HG02588 (cell line): ENCODE measurements at regions not wholly inside any gene's neighbourhood (a gene's known extent, or its start where the extent isn't known, plus 50 kb on each side); places are given as distances from the start of the nearest gene placed in this dataset.

ENCODE experiments used
- ATAC-seq: cut with Tn5 transposase; IDR thresholded peaks from one replicate; pipeline ENCODE4 v1.9.1; 2021; ENCODE audit warnings: mild to moderate bottlenecking, moderate library complexity; ENCODE audit not compliant: unreplicated experiment

DNA sequence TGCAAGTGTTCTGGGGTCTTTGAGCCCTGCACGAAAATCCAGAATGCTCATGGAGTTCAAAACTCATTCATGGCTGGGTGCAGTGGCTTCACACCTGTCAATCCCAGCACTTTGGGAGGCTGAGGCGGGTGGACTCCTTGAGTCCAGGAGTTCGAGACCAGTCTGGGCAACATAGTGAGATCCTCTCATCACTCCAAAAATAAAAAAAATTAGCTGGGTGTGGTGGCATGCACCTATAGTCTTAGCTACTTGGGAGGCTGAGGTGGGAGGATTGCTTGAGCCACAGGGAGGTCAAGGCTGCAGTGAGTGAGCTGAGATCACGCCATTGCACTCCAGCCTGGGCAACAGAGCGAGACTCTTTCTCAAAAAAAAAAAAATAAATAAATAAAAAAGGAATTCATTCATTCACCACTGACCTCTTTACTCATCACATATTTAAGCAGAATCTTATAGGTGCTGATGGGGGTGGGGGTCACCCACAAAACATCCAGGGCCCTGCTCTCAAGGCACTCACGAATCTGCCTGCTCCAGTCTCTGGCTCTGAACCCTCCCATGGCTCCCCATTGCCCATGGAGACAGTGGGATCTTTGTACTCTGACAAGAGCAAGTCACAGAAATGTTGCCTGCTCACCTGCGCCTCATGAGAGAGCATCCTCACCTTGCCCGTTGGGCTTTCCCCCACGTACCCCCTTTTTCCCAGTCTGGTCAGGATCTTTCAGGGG lies 76.7 kb upstream of the IER5L start:
- no peak for ATAC-seq

DNA sequence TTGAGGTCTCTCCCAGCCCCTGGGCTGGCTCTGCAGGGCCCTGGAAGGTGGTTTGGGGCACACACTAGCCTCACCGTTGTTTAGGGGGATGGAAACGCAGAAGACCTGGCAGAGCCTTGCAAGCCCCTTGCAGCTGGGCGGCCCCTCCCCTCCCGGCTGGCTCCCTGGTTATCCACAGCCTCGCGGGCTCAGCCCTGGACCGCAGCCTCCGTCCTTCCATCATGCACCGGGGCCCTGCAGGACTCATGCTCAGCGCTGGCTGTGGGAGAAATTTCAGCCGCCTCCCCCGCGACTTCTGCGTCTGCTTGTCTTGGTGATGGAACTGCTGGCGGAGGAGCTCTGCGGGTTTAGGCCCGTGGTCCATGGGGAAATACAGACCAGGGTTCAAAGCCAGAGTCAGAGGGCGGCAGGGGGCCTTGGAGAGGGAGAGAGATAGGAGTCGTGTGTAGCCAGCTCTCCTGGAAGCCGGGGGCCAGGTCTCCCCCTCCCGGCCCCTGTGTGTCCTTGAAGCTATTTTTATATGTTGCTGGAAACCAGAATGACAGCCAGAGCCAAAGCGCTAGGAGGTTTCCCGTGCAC lies 75.8 kb upstream of the IER5L start:
- no peak for ATAC-seq

DNA sequence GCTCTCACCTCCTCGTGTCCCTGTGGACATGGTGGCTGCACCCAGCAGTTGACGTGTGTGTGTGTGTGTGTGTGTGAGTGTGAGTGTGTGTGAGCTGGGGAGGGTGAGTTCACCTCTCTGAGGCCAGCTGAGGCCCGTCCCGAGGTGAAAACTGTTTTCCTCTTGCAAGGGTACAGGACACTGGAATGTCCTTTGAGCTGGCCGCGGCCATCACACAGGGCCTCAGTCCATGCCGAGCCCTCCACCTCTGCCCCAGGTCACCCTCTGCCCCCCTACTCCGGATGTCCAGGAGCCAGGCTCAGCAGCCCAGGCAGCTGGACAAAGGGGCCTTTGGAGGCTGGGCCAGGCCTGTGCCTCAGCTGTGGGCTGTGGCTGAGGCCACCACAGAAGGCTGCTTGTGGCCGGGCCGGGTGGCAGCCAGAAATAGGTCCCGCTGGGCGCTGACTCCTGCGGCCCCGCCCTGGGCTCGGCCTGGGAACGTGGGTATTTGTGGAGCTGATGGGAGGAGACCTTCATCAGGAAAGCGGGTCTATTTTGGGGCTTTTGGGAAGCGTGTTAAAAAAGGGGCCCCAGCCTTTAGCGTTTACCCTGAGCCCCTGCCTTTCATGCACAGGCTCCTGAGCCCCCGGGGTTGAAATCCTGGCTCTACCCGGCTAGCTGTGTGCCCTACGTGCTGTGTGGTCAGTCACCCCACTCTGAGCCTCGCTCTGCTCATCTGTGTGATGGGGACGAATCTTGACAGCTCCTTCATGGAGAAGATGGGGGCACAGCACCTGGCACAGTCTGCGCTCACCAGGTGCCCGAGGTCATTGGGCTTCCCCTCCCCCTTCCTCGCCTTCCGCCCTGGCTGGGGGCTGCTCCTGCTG lies 75.1 kb upstream of the IER5L start:
- ATAC-seq, result no peak

DNA sequence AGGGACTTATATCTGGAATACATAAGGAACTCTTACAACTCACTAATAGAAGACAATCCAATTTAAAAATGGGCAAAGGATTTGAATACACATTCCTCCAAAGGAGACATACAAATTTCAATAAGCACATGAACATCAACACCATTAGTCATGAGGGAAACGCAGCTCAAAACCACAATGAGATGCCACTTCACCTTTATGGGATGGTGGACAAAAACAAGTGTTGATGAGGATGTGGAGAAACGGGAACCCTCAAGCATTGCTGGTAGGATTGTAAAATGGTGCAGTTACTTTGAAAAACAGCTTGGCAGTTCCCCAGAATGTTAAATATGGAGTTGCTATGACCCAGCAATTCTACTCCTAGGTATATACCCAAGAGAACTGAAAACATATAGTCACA lies 72.7 kb upstream of the IER5L start:
- ATAC-seq, result no peak

DNA sequence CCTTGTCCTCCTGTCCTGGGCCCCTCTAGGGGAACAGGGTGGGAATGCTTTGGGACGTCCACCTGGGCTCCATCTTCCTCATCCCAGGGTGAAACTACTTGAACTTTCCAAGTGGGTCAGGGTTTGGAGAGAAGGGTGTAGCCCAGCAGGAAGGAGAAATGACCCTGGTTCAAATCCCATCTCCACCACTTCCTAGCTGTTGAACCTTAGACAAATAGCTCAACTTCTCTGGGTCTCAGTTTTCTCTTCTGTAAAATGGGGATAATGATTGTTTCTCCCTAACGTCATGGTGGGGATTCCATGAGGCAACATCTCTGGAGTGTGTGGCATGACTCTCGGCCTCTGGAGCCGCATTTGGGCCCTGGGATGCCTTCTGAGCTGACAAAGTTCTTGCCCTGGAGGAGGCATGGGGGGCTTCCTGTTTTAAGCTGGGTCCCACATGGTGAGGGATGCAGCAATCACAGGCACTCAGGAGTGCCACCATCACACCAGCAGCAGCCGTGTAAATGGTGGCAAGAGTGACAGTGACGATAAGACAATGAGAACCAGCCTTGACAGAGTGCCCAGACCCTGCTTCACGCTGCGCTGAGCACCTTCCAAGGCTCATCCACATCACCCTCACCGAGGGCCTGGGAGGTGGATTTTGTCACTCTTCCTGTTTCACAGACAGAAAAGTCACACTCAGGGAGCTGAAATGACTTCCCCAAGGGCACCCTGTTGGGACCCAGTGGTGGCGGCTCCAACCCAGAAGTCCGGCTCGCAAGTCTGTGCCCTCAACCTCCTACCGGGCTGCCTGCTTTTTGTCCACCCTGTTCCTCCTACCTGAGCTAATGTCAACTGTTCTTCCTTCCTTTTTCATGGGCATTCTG lies 69.5 kb upstream of the IER5L start:
- no peak for ATAC-seq

DNA sequence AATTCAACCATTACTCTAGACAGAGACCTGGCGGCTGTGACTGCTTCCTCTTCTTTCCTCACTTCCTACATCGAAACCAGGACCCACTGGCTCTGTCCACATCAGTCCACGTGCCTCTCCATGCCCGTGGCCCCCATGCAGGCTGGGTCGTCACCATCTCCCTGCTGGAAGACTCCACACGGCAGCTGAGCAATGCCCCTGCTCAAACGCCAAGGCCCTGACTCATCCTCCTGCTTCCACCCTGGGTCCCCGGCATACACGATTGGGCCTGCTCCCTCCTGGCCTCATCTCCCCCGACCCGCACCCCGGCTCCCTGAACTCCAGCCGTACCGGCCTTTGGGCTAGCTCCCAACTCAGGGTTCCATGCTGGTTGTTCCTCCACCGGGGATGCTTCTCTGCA lies 67.2 kb upstream of the IER5L start:
- no peak for ATAC-seq

DNA sequence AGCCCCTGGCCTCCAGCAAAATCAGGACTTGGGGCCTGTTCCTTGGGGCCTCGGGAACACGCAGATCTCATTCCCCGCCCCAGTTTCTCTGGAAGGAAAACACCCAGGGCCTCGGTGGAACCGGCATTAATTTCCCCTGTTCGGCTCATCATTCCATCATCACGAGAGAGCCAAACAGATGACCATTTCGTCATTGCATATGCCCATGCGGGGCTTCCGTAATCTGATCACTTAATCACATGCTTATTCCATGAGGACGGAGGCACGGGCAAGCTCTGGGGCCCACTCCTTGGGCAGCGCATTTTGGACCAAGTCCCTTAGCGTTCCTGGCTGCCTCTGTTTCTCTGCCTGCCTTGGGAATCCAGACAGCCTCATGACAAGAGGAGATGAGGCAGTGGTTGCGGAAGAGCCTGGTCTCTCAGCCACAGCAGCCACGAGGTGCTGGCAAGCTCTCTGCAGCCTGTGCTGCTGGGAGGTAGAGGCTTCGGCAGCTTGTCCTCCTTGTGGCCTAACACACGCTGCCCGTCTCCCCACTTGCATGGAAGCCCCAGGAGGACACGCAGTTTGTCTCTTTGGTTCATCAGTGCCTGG lies 65.0 kb upstream of the IER5L start:
- no peak for ATAC-seq

DNA sequence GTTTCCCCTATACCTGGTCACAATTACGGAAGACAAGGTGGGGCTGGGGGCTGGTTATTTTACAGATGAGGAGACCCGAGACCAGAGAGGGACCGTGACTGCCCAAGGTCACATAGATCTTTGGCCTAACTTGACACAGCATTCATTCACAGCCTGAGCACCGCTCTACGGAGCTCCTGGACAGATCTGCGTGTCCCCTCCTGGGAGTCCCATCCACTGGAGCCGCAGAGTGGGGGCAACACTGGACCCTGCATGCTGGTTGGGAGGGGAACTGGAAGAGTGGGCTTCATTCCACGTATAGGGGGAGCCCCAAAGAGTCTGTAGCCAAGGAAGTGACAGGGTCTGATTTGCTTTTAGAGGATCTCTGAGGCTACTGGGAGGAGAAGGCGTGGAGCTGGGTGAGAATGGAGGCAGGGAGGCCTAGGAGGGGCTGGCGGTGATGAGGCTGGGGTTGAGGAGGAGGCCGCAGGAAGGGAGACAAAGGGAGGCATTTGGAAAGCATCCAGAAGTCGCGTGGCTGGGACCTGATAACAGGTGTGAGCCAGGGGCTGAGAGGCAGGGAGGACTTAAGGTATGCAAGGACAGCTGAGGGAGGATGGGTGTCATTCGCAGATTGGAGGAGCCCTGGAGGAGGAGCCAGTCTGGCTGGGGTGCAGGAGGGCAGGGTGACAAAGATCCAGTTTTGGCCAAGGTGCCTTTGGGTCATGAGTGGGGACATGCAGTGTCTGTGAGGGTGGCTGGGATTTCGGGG lies 64.3 kb upstream of the IER5L start:
- ATAC-seq, result no peak

DNA sequence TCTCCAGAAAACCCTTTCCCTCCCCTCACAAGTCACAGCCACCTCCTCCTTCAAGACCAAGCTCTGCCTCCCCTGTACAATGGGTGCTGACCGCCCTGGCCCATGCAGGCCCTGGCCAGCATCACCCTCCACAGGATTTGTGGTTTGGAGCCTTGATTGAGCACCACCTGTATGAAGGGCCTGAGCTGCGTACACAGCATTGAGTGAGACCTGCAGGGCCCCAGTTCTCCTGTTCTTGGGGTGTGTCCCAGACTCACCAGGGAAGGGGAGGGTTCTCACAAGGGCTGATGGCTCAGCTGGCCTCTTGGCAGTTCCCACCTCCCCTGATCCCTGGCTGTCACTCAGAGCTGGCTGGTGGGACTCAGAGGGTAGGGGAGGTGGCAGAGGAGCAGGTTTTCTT lies 63.7 kb upstream of the IER5L start:
- no peak for ATAC-seq

DNA sequence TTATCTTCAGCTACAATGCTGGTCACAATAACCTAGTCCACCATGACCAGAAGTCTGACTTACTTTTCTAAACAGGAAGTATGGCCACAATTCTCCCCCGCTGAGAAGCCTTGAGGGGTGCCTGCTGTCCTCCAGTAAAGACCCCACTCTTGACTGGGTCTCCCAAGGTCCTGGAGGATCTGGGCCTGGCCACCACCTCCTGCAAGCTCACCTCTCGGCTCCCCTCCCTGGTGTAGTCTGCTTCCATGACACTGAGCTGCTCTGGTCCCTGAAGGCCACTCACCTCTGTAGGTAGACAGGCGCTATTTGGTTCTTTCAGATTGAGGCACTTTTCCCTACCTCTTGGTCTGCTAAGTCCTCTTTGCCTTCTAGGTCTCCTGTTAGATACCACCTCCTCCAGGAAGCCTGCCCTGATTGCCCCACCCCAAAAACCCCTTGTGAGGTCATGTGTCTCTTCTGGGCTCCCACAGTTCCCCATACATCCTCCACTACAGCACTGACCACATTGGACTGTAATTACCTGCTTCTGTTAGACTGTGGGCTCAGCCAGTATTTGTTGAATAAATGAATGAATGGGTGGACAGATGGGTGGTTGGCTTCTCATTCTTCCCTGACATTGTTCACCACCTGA lies 62.6 kb upstream of the IER5L start:
- ATAC-seq, result no peak

DNA sequence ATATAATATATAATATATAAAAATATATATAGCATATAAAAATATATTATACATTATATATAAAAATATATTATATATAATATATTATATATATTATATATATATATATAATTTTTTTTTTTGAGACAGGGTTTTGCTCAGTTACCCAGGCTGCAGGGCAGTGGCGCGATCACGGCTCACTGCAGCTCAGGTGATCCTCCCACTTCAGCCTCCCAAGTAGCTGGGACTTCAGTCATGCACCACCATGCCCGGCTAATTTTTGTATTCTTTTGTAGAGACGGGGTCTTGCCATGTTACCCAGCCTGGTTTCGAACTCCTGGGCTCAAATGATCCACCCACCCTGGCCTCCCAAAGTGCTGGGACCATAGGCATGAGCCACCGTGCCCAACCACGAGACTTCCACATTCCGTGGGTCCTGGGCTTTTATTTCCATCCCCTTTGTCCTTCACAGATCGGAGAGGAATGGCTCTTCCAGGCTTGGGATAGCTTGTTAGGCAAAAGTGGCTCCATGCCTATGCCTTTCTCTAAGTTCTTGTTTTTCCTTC lies 62.0 kb upstream of the IER5L start:
- ATAC-seq, result no peak

DNA sequence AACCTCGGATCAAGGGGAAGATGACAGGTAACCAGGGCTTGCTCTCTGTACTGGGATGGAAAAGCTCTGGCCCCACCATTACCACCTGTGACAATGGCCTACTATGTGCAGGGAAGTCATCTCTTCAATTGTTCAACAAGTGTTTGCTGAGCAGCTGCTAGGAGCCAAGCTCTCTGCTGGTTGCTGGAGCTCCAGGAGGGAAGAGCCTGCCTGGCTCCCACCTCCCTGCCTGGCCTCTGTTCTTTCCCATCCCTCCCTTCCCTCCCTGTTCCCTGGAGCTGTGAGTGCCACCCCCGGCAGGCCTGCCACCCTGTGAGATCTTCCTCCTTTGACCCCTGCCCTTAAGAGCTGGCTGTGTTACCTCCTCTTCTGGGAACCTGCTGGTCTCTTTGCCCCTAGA lies 59.7 kb upstream of the IER5L start:
- no peak for ATAC-seq

DNA sequence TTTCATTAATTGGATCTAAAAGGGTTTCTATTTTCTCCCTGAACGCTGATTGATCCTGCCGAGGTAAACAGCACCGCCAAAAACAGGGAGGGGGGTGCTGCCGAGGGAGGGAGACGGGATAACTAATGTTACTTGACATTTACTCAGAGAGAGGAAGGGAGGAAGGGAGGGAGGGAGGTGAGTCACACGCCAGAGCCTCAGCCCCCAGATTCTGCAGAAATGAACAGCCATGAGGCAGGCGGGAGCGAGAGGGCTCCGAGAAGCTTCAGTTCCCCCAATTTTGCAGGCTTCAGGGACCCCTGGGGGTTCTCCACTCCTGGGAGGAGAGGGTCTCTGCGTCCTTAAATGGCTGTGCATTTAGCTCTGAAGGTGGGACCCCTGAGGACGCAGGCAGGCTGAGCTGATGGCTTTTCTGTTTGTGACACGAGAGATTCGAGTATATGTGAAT lies 59.1 kb upstream of the IER5L start:
- no peak for ATAC-seq

DNA sequence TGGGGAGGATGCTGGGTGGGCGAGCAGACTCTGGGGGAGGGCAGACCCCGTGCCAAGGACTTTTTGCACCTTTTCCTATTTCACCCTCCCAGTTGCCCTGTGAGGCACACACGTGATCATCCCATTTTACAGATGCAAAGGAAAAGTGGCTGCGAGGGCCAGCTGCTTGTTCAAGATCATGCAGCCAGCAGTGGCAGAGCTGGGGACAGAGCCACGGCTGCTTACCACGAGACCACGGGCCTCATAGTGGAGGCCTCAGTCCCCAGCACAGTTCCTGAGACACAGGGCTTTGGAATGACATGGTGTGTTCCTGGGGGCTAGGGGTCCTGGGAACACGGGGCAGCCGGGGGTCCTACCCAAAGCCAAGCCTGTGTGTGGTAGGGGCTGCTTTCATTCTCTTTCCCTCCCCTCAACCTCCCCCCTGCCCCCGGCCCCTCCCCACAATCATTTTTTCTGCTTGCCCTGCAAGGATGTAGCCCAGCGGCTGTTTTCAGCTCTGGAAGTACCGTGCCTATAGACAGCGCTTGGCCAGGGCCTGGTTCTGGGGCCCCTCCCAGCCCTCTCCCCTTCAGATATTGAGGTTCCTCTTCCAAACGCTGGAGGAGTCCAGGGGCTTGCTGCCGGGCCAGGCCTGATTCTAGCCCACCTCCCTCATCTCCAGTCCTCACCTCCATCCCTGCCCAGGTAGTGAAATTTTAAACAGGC lies 58.5 kb upstream of the IER5L start:
- ATAC-seq, result no peak

DNA sequence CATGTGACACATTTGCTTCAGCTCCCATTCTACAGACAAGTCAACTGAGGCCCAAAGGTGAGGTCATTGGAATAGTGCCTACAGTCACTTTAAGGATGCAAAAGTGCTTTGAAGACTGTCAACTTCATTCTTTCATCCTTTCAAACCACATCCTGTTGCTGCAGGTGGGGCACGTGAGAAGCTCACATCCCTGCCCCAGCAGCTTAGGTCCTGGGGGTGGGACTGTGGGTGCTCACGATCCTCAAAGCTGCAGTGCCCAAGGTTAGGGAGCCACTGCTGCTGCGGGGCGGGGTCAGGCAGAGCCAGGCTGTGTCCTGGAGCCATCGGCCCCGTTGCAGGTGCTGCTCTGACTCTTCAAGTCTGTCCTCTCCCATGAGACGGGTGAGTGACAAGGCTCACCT lies 57.9 kb upstream of the IER5L start:
- no peak for ATAC-seq

DNA sequence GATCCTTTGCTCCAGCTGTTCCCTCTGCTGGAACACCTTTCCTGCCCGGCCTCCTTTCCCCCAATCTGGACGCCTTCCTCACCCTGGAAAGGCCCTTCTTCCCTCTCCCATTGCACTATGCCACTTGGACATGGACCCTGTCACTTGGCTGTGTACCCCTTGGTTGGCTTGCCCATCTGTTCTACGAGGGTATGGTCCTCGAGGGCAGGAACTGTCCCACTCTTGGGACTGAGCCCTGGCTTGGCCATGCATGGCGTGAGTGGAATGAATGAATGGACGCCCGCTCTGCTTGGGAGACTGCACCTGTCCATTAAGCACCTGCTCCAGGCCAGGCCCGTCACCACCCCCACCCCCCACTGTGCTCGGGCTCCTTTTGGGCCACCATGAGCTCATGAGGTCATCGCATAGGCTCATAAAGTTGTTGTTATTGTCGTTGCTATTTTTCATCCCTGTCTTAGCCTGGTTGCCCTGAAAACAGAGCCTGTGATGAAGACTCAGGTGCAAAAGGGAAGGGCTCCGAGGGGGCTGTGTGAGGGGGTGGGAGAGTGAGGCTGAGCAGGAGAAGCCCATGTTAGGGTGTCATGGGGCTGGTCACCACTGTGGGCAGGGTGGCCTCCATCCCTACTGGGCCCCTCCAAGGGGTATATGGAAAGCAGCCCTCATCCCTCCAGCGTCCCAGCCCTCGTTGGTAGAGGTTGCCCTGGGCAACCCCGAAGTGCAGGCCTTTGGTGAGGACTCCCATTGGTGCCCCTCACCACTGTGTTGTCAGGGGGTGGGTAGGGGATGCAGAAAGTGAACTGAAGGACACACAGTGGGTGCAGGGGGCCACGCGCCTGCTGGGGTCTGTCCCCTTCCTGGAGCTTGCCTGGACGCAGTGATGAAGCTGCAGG lies 57.2 kb upstream of the IER5L start:
- ATAC-seq, result no peak

DNA sequence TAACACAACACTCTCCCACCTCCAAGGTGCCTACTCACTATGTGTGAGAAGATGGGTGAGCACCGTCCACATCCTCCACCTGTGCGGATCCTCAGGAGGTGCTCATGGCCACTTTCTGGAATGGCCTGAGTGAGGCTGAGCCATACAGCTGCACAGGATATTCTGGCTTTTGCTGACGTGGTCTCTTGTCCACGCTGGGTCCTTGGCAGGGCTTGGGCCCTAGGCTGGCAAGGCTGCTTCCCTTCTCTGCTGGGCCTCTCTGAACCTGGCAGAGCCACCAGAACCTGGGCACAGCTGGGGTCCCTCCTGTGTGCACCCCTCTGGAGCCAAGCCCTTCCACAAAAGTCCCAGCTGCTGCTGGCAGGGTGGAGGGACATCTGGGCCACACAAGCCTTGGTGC lies 56.4 kb upstream of the IER5L start:
- ATAC-seq, result no peak
